GM12878 (cell line): ENCODE measurements at regions not wholly inside any gene's neighbourhood (a gene's known extent, or its start where the extent isn't known, plus 50 kb on each side); places are given as distances from the start of the nearest gene placed in this dataset.

Experiments used
- ATAC-seq: fragments of 200-7000 bp; cut with Tn5 transposase; 3 replicates; pipeline ENCODE4 v1.9.1; 2020; ENCODE audit warnings: mild to moderate bottlenecking, moderate library complexity
- BruUV-seq: library from RNA; stranded (reverse); fragments of 400-500 nt; replicated peaks from 2 replicates; lab custom pipeline; 2021; lab: Mats Ljungman, UMichigan
- CTCF ChIA-PET: fragments of 300-600 bp; sonication (Branson Sonifier 250); formaldehyde crosslinking; extraction: SDS; loops from one replicate; lab custom pipeline; 2021; ENCODE audit warnings: inconsistent platforms; lab: Yijun Ruan, JAX
- POLR2A ChIA-PET: fragments of 350-600 bp; formaldehyde crosslinking; extraction: SDS; loops from one replicate; lab custom pipeline; 2021; ENCODE audit warnings: inconsistent platforms; lab: Charles Lee
- RAD21 ChIA-PET: fragments of 300-600 bp; sonication (Branson Sonifier 250); formaldehyde crosslinking; loops from one replicate; lab custom pipeline; 2023; ENCODE audit warnings: antibody characterized with exemption; ENCODE audit not compliant: unreplicated experiment; lab: Charles Lee
- SMC1A ChIA-PET: fragments of 300-600 bp; sonication (Branson Sonifier 250); formaldehyde crosslinking; loops from one replicate; lab custom pipeline; 2023; ENCODE audit not compliant: unreplicated experiment, uncharacterized antibody; lab: Charles Lee
- DNase-seq: peaks from one replicate; pipeline ENCODE4 v3.0.0-alpha.2; 2011; ENCODE audit warnings: low read depth, low spot score
- FAIRE-seq: peaks from 3 replicates; lab custom pipeline; 2011; peaks lifted over from hg19 to GRCh38; lab: Jason Lieb, UNC
- H2AFZ ChIP-seq: 2 replicates; pipeline ENCODE4 v1.6.0; 2011; ENCODE audit warnings: low read depth, low read length, control low read depth; ENCODE audit not compliant: control insufficient read depth
- H3K27ac ChIP-seq: 2 replicates; pipeline ENCODE4 v1.5.1; 2011; ENCODE audit warnings: control low read depth; ENCODE audit not compliant: control insufficient read depth, insufficient read depth
- H3K27me3 ChIP-seq, 2 experiments: replicated peaks in 1 of 2; 2 replicates each; pipeline versions ENCODE4 v1.6.0 to v1.6.1; 2011; ENCODE audit warnings: low read length in 1 of 2; ENCODE audit not compliant: control insufficient read depth in 2 of 2, insufficient read depth in 2 of 2
- H3K36me3 ChIP-seq, 2 experiments: 2 replicates each; pipeline ENCODE4 v1.5.1; 2011; ENCODE audit warnings: low read length in 1 of 2; ENCODE audit not compliant: control insufficient read depth in 2 of 2, insufficient read depth in 2 of 2
- H3K4me1 ChIP-seq: 2 replicates; pipeline ENCODE4 v1.6.1; 2011; ENCODE audit warnings: mild to moderate bottlenecking, low read length, moderate library complexity, mixed read lengths; ENCODE audit not compliant: control insufficient read depth, insufficient read depth
- H3K4me2 ChIP-seq: 2 replicates; pipeline ENCODE4 v1.6.0; 2011; ENCODE audit warnings: control low read depth; ENCODE audit not compliant: control insufficient read depth, insufficient read depth
- H3K4me3 ChIP-seq: fragments of 200-600 bp; sonication (generic); 2 replicates; pipeline ENCODE4 v1.5.1; 2016
- H3K79me2 ChIP-seq: 2 replicates; pipeline ENCODE4 v1.6.0; 2011; ENCODE audit warnings: low read length; ENCODE audit not compliant: control insufficient read depth, insufficient read depth
- H3K9ac ChIP-seq: 2 replicates; pipeline ENCODE4 v1.8.0; 2011; ENCODE audit warnings: low read length, control low read depth, mixed read lengths; ENCODE audit not compliant: control insufficient read depth, insufficient read depth
- H3K9me3 ChIP-seq: replicated peaks from 3 replicates; pipeline ENCODE4 v1.5.1; 2011; ENCODE audit warnings: mild to moderate bottlenecking, low read length; ENCODE audit not compliant: control insufficient read depth, insufficient read depth
- H4K20me1 ChIP-seq: 2 replicates; pipeline ENCODE4 v1.6.0; 2011; ENCODE audit not compliant: control insufficient read depth, insufficient read depth
- CHD1 ChIP-seq: IDR thresholded peaks from 2 replicates; pipeline ENCODE4 v1.6.1; 2012; ENCODE audit warnings: low read depth, low read length, improper control_type of control experiment
- CHD4 ChIP-seq: fragments of 200-600 bp; sonication (generic); IDR thresholded peaks from 2 replicates; pipeline ENCODE4 v1.6.1; 2016; ENCODE audit warnings: mild to moderate bottlenecking
- CREB1 ChIP-seq: IDR thresholded peaks from 2 replicates; pipeline ENCODE4 v1.6.1; 2012; ENCODE audit warnings: low read depth, mild to moderate bottlenecking, inconsistent platforms
- ESRRA ChIP-seq: IDR thresholded peaks from 2 replicates; pipeline ENCODE4 v1.6.1; 2012; ENCODE audit warnings: mild to moderate bottlenecking, low read length, improper control_type of control experiment
- EZH2 ChIP-seq: IDR thresholded peaks from 2 replicates; pipeline ENCODE4 v1.6.1; 2012; ENCODE audit warnings: low read depth, mild to moderate bottlenecking, control low read depth, inconsistent platforms, low read length, borderline replicate concordance; ENCODE audit not compliant: control insufficient read depth
- RAD21 ChIP-seq: IDR thresholded peaks from 2 replicates; pipeline ENCODE4 v1.6.1; 2011; ENCODE audit warnings: mild to moderate bottlenecking, low read depth, low read length, moderate library complexity; ENCODE audit not compliant: insufficient read depth
- RCOR1 ChIP-seq: conservative IDR thresholded peaks from 2 replicates; pipeline ENCODE4 v1.6.1; 2012; ENCODE audit warnings: low read depth, low read length, improper control_type of control experiment
- RUNX3 ChIP-seq: IDR thresholded peaks from 2 replicates; pipeline ENCODE4 v1.6.1; 2012; ENCODE audit warnings: low read length, inconsistent platforms
- SIX5 ChIP-seq: IDR thresholded peaks from 2 replicates; pipeline ENCODE4 v1.6.1; 2011; ENCODE audit warnings: mild to moderate bottlenecking, low read depth, low read length, moderate library complexity; ENCODE audit not compliant: severe bottlenecking
- SPI1 ChIP-seq: IDR thresholded peaks from 2 replicates; pipeline ENCODE4 v1.6.1; 2011; ENCODE audit warnings: low read depth, mild to moderate bottlenecking, low read length, moderate library complexity, borderline replicate concordance; ENCODE audit not compliant: insufficient read depth
- SREBF1 ChIP-seq: IDR thresholded peaks from 2 replicates; pipeline ENCODE4 v1.6.1; 2012; ENCODE audit warnings: mild to moderate bottlenecking, low read length
- TAF1 ChIP-seq: IDR thresholded peaks from 2 replicates; pipeline ENCODE4 v1.6.1; 2011; ENCODE audit warnings: mild to moderate bottlenecking, low read depth, low read length, borderline replicate concordance
- WGBS: methylation state at CpG from one replicate; pipeline ENCODE4 v1.1.6; 2016; ENCODE audit warnings: low lambda C conversion rate; ENCODE audit not compliant: insufficient replicate concordance, insufficient coverage; ENCODE audit errors: missing lambda C conversion rate; 5-methylcytosine and 5-hydroxymethylcytosine counted together
- in situ Hi-C: fragments of 300-500 bp; cut with MboI; formaldehyde crosslinking; loops from 9 replicates; pipeline ENCODE4 v1.14.3; 2018; ENCODE audit warnings: mixed read lengths
- intact Hi-C: fragments of 100-400 bp; cut with micrococcal nuclease; formaldehyde crosslinking; loops from one replicate; pipeline ENCODE4 v1.14.2; 2022; ENCODE audit not compliant: unreplicated experiment

DNA sequence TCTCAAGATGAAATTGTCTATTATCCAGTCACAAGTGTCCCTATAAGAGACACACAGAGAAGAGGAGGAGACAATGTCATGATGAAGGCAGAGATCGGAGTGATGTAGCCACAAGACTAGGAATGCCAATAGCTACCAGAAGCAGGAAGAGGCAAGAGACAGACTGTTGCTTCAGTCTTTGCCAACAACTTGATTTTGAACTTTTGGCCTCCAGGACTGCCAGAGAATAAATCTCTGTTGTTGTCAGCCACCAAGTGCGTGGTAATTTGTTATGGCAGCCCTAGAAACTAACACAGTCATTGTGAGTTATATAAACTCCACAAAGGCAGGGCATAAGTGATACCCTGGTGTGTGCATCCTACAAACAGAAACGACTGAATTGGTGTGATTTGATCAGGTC is 517.0 kb downstream of the BTBD3 start:
- H3K9ac ChIP-seq = no peak overlapping the region
- H3K4me2 ChIP-seq = no peak overlapping the region
- 0% methylated on average over 3 of the region's 3 CpGs for WGBS
- H3K27ac ChIP-seq = no peak overlapping the region
- H3K4me1 ChIP-seq = no peaks in the 10 kb centered on the region
- no peaks in the 10 kb centered on the region for H4K20me1 ChIP-seq
- ChIA-PET SMC1A (no interaction called here), RAD21 (no interaction called here), CTCF (no interaction called here), POLR2A (no interaction called here)
- no TSS peak for BruUV-seq
- no peak overlapping the region for H2AFZ ChIP-seq
- ATAC-seq (no peak), FAIRE-seq (no peak), DNase-seq (no peak)
- intact Hi-C loops = no loop called here
- in situ Hi-C loops = no loop called here
- no peaks in the 10 kb centered on the region for H3K79me2 ChIP-seq
- no peak for TF ChIP-seq RAD21
- TF ChIP-seq TAF1 = no peak
- no peak for TF ChIP-seq CHD4
- no peak for TF ChIP-seq CHD1
- no peak for TF ChIP-seq RUNX3
- TF ChIP-seq SREBF1 = no peak
- no peak for TF ChIP-seq RCOR1
- no peak for TF ChIP-seq SIX5
- TF ChIP-seq EZH2 = no peak
- TF ChIP-seq ESRRA = no peak
- TF ChIP-seq CREB1 = no peak
- TF ChIP-seq SPI1 = no peak
- H3K27me3 ChIP-seq = no peaks in the 10 kb centered on the region
- no peak overlapping the region for H3K4me3 ChIP-seq
- H3K36me3 ChIP-seq = no peaks in the 10 kb centered on the region
- H3K9me3 ChIP-seq = no peaks in the 10 kb centered on the region
